ENCODE measurements at regions not wholly inside any gene's neighbourhood (a gene's known extent, or its start where the extent isn't known, plus 50 kb on each side); places are given as distances from the start of the nearest gene placed in this dataset.
"Not testable (repeated sequence)": the region's sequence is repeated elsewhere in the genome, so short reads cannot be mapped to it uniquely, and the experiment has no call there.

DNA sequence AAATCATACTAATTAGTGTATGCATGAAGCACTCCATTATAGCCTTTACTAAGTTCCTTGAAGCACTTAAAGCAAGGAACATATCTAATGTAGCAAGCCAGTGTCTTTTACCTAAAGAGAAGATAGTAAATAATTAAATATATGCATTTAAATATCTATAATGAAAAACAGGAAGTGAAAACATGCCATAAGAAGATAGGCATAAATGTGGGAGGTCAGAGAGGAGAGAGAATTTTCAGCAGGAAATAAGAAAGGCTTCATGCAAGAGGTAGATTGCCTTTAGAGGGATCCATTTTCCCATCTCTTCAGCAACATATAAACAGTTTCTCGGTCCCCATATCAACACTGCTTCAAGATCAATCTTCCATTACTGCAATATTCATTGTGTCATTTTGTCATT lies 599.8 kb downstream of the FRK start:
- no peaks in the 10 kb centered on the region for H3K27me3 ChIP-seq (replicated peaks; ENCODE audit: control insufficient read depth, insufficient read depth, low read length, poor library complexity, severe bottlenecking)
- H3K27ac ChIP-seq (ENCODE audit: insufficient read depth, low read length, poor library complexity, severe bottlenecking), result no peak overlapping the region
- no peak for DNase-seq
- no peaks in the 10 kb centered on the region for H3K9me3 ChIP-seq (ENCODE audit: control insufficient read depth, low read length)
- H3K4me1 ChIP-seq (ENCODE audit: control insufficient read depth, insufficient read depth, low read length, poor library complexity, severe bottlenecking), result no peaks in the 10 kb centered on the region
- H3K36me3 ChIP-seq (ENCODE audit: control insufficient read depth, insufficient read depth, low read length), result no peaks in the 10 kb centered on the region
- H3K4me3 ChIP-seq (ENCODE audit: insufficient read depth, low read depth, low read length, poor library complexity, severe bottlenecking), result no peak overlapping the region

DNA sequence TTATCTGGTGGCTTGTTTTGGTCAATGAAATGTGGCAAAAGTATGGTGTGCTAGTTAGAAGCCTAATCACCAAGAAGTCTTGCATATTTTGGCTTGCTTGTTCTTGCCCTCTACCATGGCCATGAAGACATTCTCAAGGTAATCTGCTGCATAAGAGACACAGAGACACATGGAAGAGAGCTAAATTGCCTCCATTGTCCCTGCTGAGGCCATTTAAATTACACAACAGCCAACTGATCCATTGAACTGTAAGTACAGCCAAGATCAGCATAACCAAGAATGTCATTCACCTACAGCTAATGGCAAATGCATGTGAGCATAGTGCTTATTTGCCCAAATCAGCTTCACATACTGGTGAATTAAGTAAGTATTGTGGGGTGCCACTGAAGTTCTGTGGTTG lies 603.8 kb downstream of the FRK start:
- no peaks in the 10 kb centered on the region for H3K27me3 ChIP-seq (replicated peaks; ENCODE audit: control insufficient read depth, insufficient read depth, low read length, poor library complexity, severe bottlenecking)

GRCh38 chr6:115443825-115444478 lies 616.7 kb downstream of the FRK start:
- Histone ChIP-seq H3K27ac (ENCODE audit: insufficient read depth, low read length, poor library complexity, severe bottlenecking) (no peak overlapping the region), H3K36me3 (ENCODE audit: control insufficient read depth, insufficient read depth, low read length) (no peaks in the 10 kb centered on the region), H3K27me3 (replicated peaks; ENCODE audit: control insufficient read depth, insufficient read depth, low read length, poor library complexity, severe bottlenecking) (no peaks in the 10 kb centered on the region), H3K4me1 (ENCODE audit: control insufficient read depth, insufficient read depth, low read length, poor library complexity, severe bottlenecking) (no peaks in the 10 kb centered on the region), H3K4me3 (ENCODE audit: insufficient read depth, low read depth, low read length, poor library complexity, severe bottlenecking) (no peak overlapping the region), H3K9me3 (ENCODE audit: control insufficient read depth, low read length) (no peaks in the 10 kb centered on the region)
- no peak for DNase-seq

More for the DNA sequence above, 603.8 kb downstream of the FRK start:
- DNase-seq, result no peak
- Histone ChIP-seq H3K36me3 (ENCODE audit: control insufficient read depth, insufficient read depth, low read length) (no peaks in the 10 kb centered on the region), H3K27ac (ENCODE audit: insufficient read depth, low read length, poor library complexity, severe bottlenecking) (no peak overlapping the region), H3K4me1 (ENCODE audit: control insufficient read depth, insufficient read depth, low read length, poor library complexity, severe bottlenecking) (no peaks in the 10 kb centered on the region), H3K9me3 (ENCODE audit: control insufficient read depth, low read length) (no peaks in the 10 kb centered on the region), H3K4me3 (ENCODE audit: insufficient read depth, low read depth, low read length, poor library complexity, severe bottlenecking) (no peak overlapping the region)

- Histone ChIP-seq H3K4me3 (ENCODE audit: insufficient read depth, low read depth, low read length, poor library complexity, severe bottlenecking) (no peak overlapping the region), H3K27me3 (replicated peaks; ENCODE audit: control insufficient read depth, insufficient read depth, low read length, poor library complexity, severe bottlenecking) (no peaks in the 10 kb centered on the region), H3K27ac (ENCODE audit: insufficient read depth, low read length, poor library complexity, severe bottlenecking) (no peak overlapping the region), H3K4me1 (ENCODE audit: control insufficient read depth, insufficient read depth, low read length, poor library complexity, severe bottlenecking) (no peaks in the 10 kb centered on the region), H3K36me3 (ENCODE audit: control insufficient read depth, insufficient read depth, low read length) (no peaks in the 10 kb centered on the region), H3K9me3 (ENCODE audit: control insufficient read depth, low read length) (no peaks in the 10 kb centered on the region)
- no peak for DNase-seq
Measured at GRCh38 chr6:115442323-115442722, 618.4 kb downstream of the FRK start.

GRCh38 chr6:115441651-115442050 lies 619.0 kb downstream of the FRK start:
- Histone ChIP-seq H3K4me3 (ENCODE audit: insufficient read depth, low read depth, low read length, poor library complexity, severe bottlenecking) (no peak overlapping the region), H3K27me3 (replicated peaks; ENCODE audit: control insufficient read depth, insufficient read depth, low read length, poor library complexity, severe bottlenecking) (no peaks in the 10 kb centered on the region), H3K27ac (ENCODE audit: insufficient read depth, low read length, poor library complexity, severe bottlenecking) (no peak overlapping the region), H3K36me3 (ENCODE audit: control insufficient read depth, insufficient read depth, low read length) (no peaks in the 10 kb centered on the region), H3K4me1 (ENCODE audit: control insufficient read depth, insufficient read depth, low read length, poor library complexity, severe bottlenecking) (no peaks in the 10 kb centered on the region), H3K9me3 (ENCODE audit: control insufficient read depth, low read length) (no peaks in the 10 kb centered on the region)
- no peak for DNase-seq

GRCh38 chr6:115415378-115415777 lies 645.3 kb downstream of the FRK start:
- no peak for DNase-seq
- no peaks in the 10 kb centered on the region for H3K27me3 ChIP-seq (replicated peaks; ENCODE audit: control insufficient read depth, insufficient read depth, low read length, poor library complexity, severe bottlenecking)
- H3K9me3 ChIP-seq (ENCODE audit: control insufficient read depth, low read length), result no peaks in the 10 kb centered on the region

GRCh38 chr6:115414916-115415315 lies 645.8 kb downstream of the FRK start:
- not testable (repeated sequence) for H3K9me3 ChIP-seq (ENCODE audit: control insufficient read depth, low read length); H3K36me3 ChIP-seq (ENCODE audit: control insufficient read depth, insufficient read depth, low read length); H3K4me3 ChIP-seq (ENCODE audit: insufficient read depth, low read depth, low read length, poor library complexity, severe bottlenecking); H3K27me3 ChIP-seq (replicated peaks; ENCODE audit: control insufficient read depth, insufficient read depth, low read length, poor library complexity, severe bottlenecking); DNase-seq; H3K27ac ChIP-seq (ENCODE audit: insufficient read depth, low read length, poor library complexity, severe bottlenecking); H3K4me1 ChIP-seq (ENCODE audit: control insufficient read depth, insufficient read depth, low read length, poor library complexity, severe bottlenecking)

More at GRCh38 chr6:115415378-115415777, 645.3 kb downstream of the FRK start:
- Histone ChIP-seq H3K27ac (ENCODE audit: insufficient read depth, low read length, poor library complexity, severe bottlenecking) (no peak overlapping the region), H3K4me3 (ENCODE audit: insufficient read depth, low read depth, low read length, poor library complexity, severe bottlenecking) (no peak overlapping the region), H3K4me1 (ENCODE audit: control insufficient read depth, insufficient read depth, low read length, poor library complexity, severe bottlenecking) (no peaks in the 10 kb centered on the region), H3K36me3 (ENCODE audit: control insufficient read depth, insufficient read depth, low read length) (no peaks in the 10 kb centered on the region)

DNA sequence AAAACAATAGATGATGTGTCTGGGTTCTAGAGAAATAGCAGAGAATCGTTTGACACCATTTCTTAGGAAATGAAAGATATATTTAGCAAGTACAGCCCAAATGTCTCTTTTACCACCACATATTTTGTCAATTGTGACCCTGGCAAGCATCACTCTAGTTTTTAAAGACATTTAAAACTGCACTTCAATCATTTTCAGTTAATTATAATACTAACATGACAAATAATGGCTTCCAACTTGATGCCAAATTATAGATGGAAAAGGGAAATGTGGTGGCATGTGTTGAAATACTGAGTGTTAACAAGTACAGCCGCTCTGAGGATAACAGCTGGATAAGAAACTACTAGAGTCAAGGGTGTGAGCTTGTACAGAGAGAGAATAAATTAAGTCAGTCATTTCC lies 648.9 kb downstream of the FRK start:
- Histone ChIP-seq H3K4me3 (ENCODE audit: insufficient read depth, low read depth, low read length, poor library complexity, severe bottlenecking) (no peak overlapping the region), H3K27me3 (replicated peaks; ENCODE audit: control insufficient read depth, insufficient read depth, low read length, poor library complexity, severe bottlenecking) (no peaks in the 10 kb centered on the region), H3K4me1 (ENCODE audit: control insufficient read depth, insufficient read depth, low read length, poor library complexity, severe bottlenecking) (no peaks in the 10 kb centered on the region), H3K36me3 (ENCODE audit: control insufficient read depth, insufficient read depth, low read length) (no peaks in the 10 kb centered on the region), H3K27ac (ENCODE audit: insufficient read depth, low read length, poor library complexity, severe bottlenecking) (no peak overlapping the region), H3K9me3 (ENCODE audit: control insufficient read depth, low read length) (no peaks in the 10 kb centered on the region)
- no peak for DNase-seq

DNA sequence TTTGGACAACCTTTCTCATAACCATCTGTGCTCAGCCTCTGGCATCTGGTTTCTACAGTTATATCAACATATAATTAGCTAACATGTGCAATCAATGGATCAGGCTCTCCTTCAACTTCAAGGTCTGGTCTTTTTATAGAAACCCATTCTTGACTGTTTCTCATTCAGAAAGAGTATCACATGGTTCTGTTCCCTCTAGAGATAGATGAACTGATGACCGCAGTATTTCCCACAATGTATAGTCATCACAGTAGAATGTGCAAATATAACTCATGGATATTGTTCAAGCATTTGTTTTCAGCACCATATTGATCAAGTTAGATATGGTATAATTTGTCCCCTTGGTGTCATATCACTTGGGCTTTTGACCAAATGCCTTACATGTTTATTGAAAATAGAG lies 656.2 kb downstream of the FRK start:
- no peak for DNase-seq
- no peak overlapping the region for H3K4me3 ChIP-seq (ENCODE audit: insufficient read depth, low read depth, low read length, poor library complexity, severe bottlenecking)

DNA sequence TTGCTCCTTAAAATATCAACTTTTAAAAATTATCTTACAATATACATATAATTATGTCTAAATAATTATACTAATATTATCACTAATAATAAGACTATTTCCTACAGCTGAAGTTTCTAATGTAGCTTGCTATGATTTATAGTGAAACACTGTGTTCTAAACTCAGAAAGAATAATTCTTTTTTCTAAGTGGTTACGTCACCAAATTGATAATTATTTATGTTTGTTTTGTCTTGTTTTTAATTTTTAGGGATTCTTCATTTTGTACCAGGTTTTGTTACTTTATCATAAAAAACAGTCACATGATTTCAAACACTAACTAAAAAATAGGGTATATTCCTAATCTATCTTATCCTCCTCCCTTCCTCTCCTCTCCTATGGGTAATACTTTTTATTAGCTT lies 662.1 kb downstream of the FRK start:
- H3K27ac ChIP-seq (ENCODE audit: insufficient read depth, low read length, poor library complexity, severe bottlenecking), result no peak overlapping the region
- H3K4me1 ChIP-seq (ENCODE audit: control insufficient read depth, insufficient read depth, low read length, poor library complexity, severe bottlenecking), result no peaks in the 10 kb centered on the region
- H3K4me3 ChIP-seq (ENCODE audit: insufficient read depth, low read depth, low read length, poor library complexity, severe bottlenecking), result no peak overlapping the region
- no peaks in the 10 kb centered on the region for H3K27me3 ChIP-seq (replicated peaks; ENCODE audit: control insufficient read depth, insufficient read depth, low read length, poor library complexity, severe bottlenecking)
- no peaks in the 10 kb centered on the region for H3K36me3 ChIP-seq (ENCODE audit: control insufficient read depth, insufficient read depth, low read length)
- no peak for DNase-seq
- no peaks in the 10 kb centered on the region for H3K9me3 ChIP-seq (ENCODE audit: control insufficient read depth, low read length)

More for the DNA sequence above, 656.2 kb downstream of the FRK start:
- Histone ChIP-seq H3K36me3 (ENCODE audit: control insufficient read depth, insufficient read depth, low read length) (no peaks in the 10 kb centered on the region), H3K9me3 (ENCODE audit: control insufficient read depth, low read length) (no peaks in the 10 kb centered on the region), H3K27me3 (replicated peaks; ENCODE audit: control insufficient read depth, insufficient read depth, low read length, poor library complexity, severe bottlenecking) (no peaks in the 10 kb centered on the region), H3K27ac (ENCODE audit: insufficient read depth, low read length, poor library complexity, severe bottlenecking) (no peak overlapping the region), H3K4me1 (ENCODE audit: control insufficient read depth, insufficient read depth, low read length, poor library complexity, severe bottlenecking) (no peaks in the 10 kb centered on the region)
